Mammary epithelial cell (primary cell): ENCODE measurements at regions not wholly inside any gene's neighbourhood (a gene's known extent, or its start where the extent isn't known, plus 50 kb on each side); places are given as distances from the start of the nearest gene placed in this dataset.

Source experiments
- EZH2 ChIP-seq: IDR thresholded peaks from 2 replicates; pipeline ENCODE4 v1.6.1; 2012; ENCODE audit warnings: low read length, inconsistent platforms, borderline replicate concordance
- TF ChIP-seq, protein P1 (sequence below), 2 donors: IDR thresholded peaks in 1 of 2; conservative IDR thresholded peaks in 1 of 2; 2 replicates each; pipeline ENCODE4 v1.5.1; 2011 to 2012; ENCODE audit warnings: inconsistent platforms in 2 of 2, low read length in 2 of 2, mild to moderate bottlenecking in 2 of 2, control low read depth in 1 of 2, low read depth in 1 of 2; ENCODE audit not compliant: insufficient read depth in 1 of 2; ENCODE audit errors: extremely low read depth in 1 of 2

DNA sequence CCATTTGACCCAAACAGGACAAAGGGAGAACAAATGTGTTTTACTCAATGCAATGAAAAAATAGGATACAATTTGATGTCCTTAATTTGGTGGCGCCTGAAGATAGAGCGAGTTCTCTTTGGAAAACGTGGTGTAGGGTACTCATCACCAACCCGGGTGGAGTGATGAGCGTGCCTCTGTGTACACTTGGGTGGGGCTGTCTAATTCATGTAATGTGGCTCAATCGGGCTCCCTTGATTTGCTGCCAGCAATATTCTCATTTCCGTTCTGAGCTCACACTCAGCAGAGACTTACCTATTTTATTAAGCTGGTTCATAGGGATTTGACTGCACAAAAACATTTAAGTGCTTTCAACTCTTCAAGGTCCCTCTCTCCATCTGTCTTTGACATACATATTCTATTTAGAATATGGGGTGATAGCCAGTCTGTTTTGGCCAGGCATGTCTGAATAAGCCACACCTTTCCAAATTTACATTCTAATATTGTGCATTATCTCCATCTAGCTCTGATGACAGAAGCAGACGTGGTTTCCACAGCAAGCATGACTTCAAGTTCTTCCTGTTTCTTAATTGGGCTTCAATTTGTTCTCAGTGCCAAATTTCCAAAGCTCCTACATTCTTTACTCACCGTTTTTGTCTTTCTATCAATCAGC, 162.5 kb downstream of the IRX2 start:
- TF ChIP-seq, protein P1, sequence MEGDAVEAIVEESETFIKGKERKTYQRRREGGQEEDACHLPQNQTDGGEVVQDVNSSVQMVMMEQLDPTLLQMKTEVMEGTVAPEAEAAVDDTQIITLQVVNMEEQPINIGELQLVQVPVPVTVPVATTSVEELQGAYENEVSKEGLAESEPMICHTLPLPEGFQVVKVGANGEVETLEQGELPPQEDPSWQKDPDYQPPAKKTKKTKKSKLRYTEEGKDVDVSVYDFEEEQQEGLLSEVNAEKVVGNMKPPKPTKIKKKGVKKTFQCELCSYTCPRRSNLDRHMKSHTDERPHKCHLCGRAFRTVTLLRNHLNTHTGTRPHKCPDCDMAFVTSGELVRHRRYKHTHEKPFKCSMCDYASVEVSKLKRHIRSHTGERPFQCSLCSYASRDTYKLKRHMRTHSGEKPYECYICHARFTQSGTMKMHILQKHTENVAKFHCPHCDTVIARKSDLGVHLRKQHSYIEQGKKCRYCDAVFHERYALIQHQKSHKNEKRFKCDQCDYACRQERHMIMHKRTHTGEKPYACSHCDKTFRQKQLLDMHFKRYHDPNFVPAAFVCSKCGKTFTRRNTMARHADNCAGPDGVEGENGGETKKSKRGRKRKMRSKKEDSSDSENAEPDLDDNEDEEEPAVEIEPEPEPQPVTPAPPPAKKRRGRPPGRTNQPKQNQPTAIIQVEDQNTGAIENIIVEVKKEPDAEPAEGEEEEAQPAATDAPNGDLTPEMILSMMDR (conservative IDR thresholded peaks at IDR 0.05 in 1 of 2, IDR thresholded peaks at IDR 0.05 in 1 of 2; ENCODE audit: extremely low read depth in 1 of 2, insufficient read depth in 1 of 2, low read depth in 1 of 2, low read length in 2 of 2), result no peak
- no peak for TF ChIP-seq EZH2
